IMR-90 (cell line): ENCODE measurements at regions not wholly inside any gene's neighbourhood (a gene's known extent, or its start where the extent isn't known, plus 50 kb on each side); places are given as distances from the start of the nearest gene placed in this dataset.

ENCODE experiments used
- CTCF ChIP-seq: conservative IDR thresholded peaks from 2 replicates; pipeline ENCODE4 v1.5.1; 2012; ENCODE audit warnings: mild to moderate bottlenecking, low read depth, low read length, improper control_type of control experiment
- FOS ChIP-seq: fragments of 150-350 bp; IDR thresholded peaks from 2 replicates; pipeline ENCODE4 v1.6.1; 2016; ENCODE audit warnings: low read depth, low read length

DNA sequence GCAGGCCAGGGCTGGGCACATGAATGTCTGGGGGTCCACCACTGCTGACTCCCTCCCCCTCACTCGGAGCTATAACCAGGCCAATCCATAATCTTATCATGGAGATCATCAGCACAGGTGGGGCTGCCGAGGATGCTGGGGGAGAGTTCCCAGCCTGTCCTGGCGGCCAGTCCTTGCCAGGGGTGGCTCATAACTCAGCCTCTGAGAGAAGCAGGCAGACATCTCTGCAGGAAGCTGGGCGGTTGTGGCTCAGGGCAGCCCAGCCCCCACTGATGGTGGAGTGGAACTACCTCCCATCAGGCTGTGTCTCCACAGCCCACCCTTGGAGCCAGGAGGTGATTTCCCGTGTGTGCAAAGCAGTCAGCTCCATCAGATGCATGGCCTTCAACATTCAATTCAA, 109.4 kb upstream of the ZNF92 start:
- TF ChIP-seq FOS (no peak), CTCF (no peak)
